SU-DHL-6 (cell line): ENCODE measurements at regions not wholly inside any gene's neighbourhood (a gene's known extent, or its start where the extent isn't known, plus 50 kb on each side); places are given as distances from the start of the nearest gene placed in this dataset.

ENCODE experiments used
- H2AFZ ChIP-seq: fragments of 200-600 bp; sonication (generic); 2 replicates; pipeline ENCODE4 v1.6.1; 2014; ENCODE audit warnings: low read depth, mild to moderate bottlenecking, moderate library complexity, mixed read lengths, antibody characterized with exemption, low read length; ENCODE audit not compliant: severe bottlenecking
- H3F3A ChIP-seq: fragments of 200-600 bp; shearing (Covaris generic); 2 replicates; pipeline ENCODE4 v1.6.0; 2016; ENCODE audit warnings: antibody characterized with exemption, mild to moderate bottlenecking; ENCODE audit not compliant: insufficient read depth
- H3K27ac ChIP-seq: fragments of 200-600 bp; sonication (generic); 2 replicates; pipeline ENCODE4 v1.5.1; 2016; ENCODE audit warnings: low read depth, mild to moderate bottlenecking, low read length, moderate library complexity, mixed read lengths
- H3K27me3 ChIP-seq: fragments of 200-600 bp; sonication (generic), shearing (Covaris generic); 2 replicates; pipeline ENCODE4 v1.6.0; 2014; ENCODE audit warnings: mild to moderate bottlenecking, low read length
- H3K36me3 ChIP-seq: fragments of 200-600 bp; sonication (generic); 2 replicates; pipeline ENCODE4 v1.6.1; 2014; ENCODE audit warnings: mild to moderate bottlenecking, low read length, mixed read lengths
- H3K4me2 ChIP-seq: fragments of 300-600, 200-600 bp; shearing (Covaris generic), sonication (generic); 2 replicates; pipeline ENCODE4 v1.6.0; 2014; ENCODE audit warnings: low read length, low read depth, mild to moderate bottlenecking; ENCODE audit not compliant: poor library complexity, severe bottlenecking
- H3K4me3 ChIP-seq: fragments of 200-600 bp; sonication (generic); 2 replicates; pipeline ENCODE4 v1.5.1; 2014; ENCODE audit warnings: antibody characterized with exemption, low read length, mild to moderate bottlenecking, mixed read lengths; ENCODE audit not compliant: insufficient read depth, poor library complexity, severe bottlenecking
- H3K79me2 ChIP-seq: fragments of 200-600 bp; sonication (generic); 2 replicates; pipeline ENCODE4 v1.6.1; 2014; ENCODE audit warnings: mild to moderate bottlenecking, low read length, moderate library complexity; ENCODE audit not compliant: insufficient read depth
- H3K9ac ChIP-seq: fragments of 200-600 bp; sonication (generic); 2 replicates; pipeline ENCODE4 v1.7.0; 2014; ENCODE audit warnings: mild to moderate bottlenecking, low read length
- H3K9me2 ChIP-seq: fragments of 200-600 bp; sonication (generic); replicated peaks from 2 replicates; pipeline ENCODE4 v1.6.1; 2014; ENCODE audit warnings: low read length; ENCODE audit not compliant: insufficient read depth
- H3K9me3 ChIP-seq: fragments of 200-600 bp; sonication (generic); 2 replicates; pipeline ENCODE4 v1.6.1; 2014; ENCODE audit warnings: low read length, mixed read lengths; ENCODE audit not compliant: insufficient read depth
- H4K20me1 ChIP-seq: fragments of 200-600 bp; sonication (generic); 2 replicates; pipeline ENCODE4 v1.6.1; 2014; ENCODE audit warnings: low read depth, mild to moderate bottlenecking, antibody characterized with exemption, low read length, moderate library complexity, mixed read lengths
- EZH2phosphoT487 ChIP-seq: fragments of 200-600 bp; sonication (generic), shearing (Covaris generic); conservative IDR thresholded peaks from 2 replicates; pipeline ENCODE4 v1.6.1; 2018; ENCODE audit warnings: mild to moderate bottlenecking, antibody characterized with exemption, low read length, moderate library complexity, mixed read lengths
- TF ChIP-seq, protein P1 (sequence below): fragments of 200-600 bp; sonication (generic); IDR thresholded peaks from one replicate; pipeline ENCODE4 v1.5.1; 2017; ENCODE audit warnings: antibody characterized with exemption, mild to moderate bottlenecking, low read length, moderate library complexity; ENCODE audit not compliant: insufficient read depth, poor library complexity, severe bottlenecking

DNA sequence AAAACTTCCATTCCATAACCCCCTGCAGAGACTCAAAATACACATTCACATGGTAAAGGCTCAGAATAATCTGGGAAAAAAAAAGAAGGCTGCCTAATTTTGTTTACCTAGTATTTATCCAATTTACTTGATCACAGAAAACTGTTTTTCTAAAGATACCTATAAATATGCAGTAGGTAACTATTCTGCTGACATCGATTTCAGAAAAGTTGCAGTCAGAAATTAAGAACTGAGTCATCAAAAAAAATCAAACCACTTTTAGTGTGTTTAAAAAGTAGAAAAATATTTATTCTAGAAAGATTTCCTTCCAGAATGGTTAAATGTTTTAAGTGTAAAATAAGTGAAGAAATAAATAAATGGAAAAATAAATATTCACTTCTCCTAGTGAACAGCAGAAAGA, 254.5 kb upstream of the CAND1 start:
- Histone ChIP-seq H2AFZ (no peak overlapping the region), H3K27me3 (no peaks in the 10 kb centered on the region), H3K9ac (no peak overlapping the region), H3K4me3 (no peak overlapping the region), H4K20me1 (no peaks in the 10 kb centered on the region), H3K36me3 (no peaks in the 10 kb centered on the region), H3K79me2 (no peaks in the 10 kb centered on the region), H3K9me2 (no peaks in the 10 kb centered on the region), H3K27ac (no peak overlapping the region), H3F3A (no peaks in the 10 kb centered on the region), H3K4me2 (no peak overlapping the region), H3K9me3 (no peaks in the 10 kb centered on the region)
- TF ChIP-seq, protein P1, sequence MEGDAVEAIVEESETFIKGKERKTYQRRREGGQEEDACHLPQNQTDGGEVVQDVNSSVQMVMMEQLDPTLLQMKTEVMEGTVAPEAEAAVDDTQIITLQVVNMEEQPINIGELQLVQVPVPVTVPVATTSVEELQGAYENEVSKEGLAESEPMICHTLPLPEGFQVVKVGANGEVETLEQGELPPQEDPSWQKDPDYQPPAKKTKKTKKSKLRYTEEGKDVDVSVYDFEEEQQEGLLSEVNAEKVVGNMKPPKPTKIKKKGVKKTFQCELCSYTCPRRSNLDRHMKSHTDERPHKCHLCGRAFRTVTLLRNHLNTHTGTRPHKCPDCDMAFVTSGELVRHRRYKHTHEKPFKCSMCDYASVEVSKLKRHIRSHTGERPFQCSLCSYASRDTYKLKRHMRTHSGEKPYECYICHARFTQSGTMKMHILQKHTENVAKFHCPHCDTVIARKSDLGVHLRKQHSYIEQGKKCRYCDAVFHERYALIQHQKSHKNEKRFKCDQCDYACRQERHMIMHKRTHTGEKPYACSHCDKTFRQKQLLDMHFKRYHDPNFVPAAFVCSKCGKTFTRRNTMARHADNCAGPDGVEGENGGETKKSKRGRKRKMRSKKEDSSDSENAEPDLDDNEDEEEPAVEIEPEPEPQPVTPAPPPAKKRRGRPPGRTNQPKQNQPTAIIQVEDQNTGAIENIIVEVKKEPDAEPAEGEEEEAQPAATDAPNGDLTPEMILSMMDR: no peak
- no peak for TF ChIP-seq EZH2phosphoT487

DNA sequence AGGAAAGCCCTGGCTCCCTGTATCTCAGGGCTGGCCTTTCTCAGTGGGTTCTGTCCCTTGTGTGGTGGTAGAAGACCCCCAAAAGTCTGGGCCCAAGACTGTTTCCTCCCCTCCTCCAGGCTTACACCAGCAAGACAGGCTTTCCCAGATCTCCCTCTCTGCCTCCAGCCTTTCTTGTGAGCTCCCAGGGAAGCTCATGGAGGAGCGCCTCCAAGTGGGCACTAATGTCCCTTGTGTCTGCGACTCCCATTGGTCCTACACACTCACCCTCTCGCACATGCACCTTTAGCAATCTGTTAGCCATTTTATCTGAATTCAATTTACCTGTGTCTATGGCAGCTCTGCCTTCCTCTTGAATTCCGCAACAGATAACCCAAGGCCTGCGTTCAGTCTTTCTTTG, 251.1 kb upstream of the CAND1 start:
- Histone ChIP-seq H3F3A (no peaks in the 10 kb centered on the region), H3K9me2 (no peaks in the 10 kb centered on the region), H3K79me2 (no peaks in the 10 kb centered on the region), H3K36me3 (no peaks in the 10 kb centered on the region), H2AFZ (no peak overlapping the region), H3K4me2 (no peak overlapping the region), H4K20me1 (no peaks in the 10 kb centered on the region), H3K27me3 (no peaks in the 10 kb centered on the region), H3K27ac (no peak overlapping the region), H3K4me3 (no peak overlapping the region), H3K9ac (no peak overlapping the region), H3K9me3 (no peaks in the 10 kb centered on the region)
- no peak for TF ChIP-seq EZH2phosphoT487
- TF ChIP-seq, protein P1: no peak

DNA sequence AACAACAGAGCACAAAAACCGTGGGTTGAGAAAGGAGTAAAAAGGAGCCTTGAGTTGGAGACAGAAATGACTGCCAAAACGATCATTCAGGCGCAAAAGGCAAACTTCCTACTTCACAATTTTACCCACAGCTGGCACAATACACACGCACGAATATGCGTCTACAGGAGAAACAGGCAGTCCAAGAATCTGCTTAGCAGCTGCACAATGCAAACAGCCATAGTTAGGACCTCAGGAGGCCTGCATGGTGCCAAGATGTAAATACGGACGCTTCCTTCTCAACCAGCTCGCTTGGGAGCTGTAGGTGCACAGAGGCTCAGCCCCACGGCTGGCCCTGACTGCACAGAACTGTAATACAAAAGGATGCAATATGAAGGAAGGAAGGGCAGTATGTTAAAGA, 250.1 kb upstream of the CAND1 start:
- H3K9me2 ChIP-seq: no peaks in the 10 kb centered on the region
- H3K9me3 ChIP-seq: no peaks in the 10 kb centered on the region
- no peak overlapping the region for H2AFZ ChIP-seq
- no peaks in the 10 kb centered on the region for H3K27me3 ChIP-seq
- no peak overlapping the region for H3K4me2 ChIP-seq
- H3K27ac ChIP-seq: no peak overlapping the region
- TF ChIP-seq EZH2phosphoT487: no peak
- TF ChIP-seq, protein P1: no peak
- no peaks in the 10 kb centered on the region for H3F3A ChIP-seq
- H3K79me2 ChIP-seq: no peaks in the 10 kb centered on the region
- no peaks in the 10 kb centered on the region for H3K36me3 ChIP-seq
- H3K4me3 ChIP-seq: no peak overlapping the region
- no peaks in the 10 kb centered on the region for H4K20me1 ChIP-seq
- no peak overlapping the region for H3K9ac ChIP-seq

DNA sequence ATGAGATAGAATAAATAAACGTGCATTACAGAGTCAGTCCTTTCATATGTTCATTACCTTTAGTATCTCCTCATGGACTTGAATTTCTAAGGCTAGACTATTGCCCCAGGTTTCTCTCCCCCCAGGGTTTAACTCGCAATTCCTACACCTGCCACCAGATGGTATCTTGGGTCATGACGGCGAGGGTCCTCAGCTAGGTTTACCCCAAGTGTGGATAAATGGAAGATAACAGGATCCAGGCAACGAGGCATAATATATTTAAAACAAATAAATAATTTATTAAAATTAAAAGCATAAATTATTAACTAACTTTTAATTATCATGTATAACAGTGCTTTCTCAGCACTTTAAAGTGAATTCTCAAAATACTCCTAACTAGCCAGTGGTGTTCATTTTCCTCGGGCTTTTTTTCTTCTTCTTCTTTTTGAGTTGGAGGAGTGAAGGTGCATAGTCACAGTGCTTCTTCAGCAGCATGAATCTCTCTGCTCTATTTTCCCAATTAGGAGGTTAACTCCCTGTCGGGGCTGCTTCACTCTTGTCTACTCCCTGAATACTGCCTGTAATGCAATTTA, 243.5 kb upstream of the CAND1 start:
- H3K4me3 ChIP-seq: no peak overlapping the region
- H3K9me2 ChIP-seq: no peaks in the 10 kb centered on the region
- H3F3A ChIP-seq: no peaks in the 10 kb centered on the region
- H4K20me1 ChIP-seq: no peaks in the 10 kb centered on the region
- H3K79me2 ChIP-seq: no peaks in the 10 kb centered on the region
- no peaks in the 10 kb centered on the region for H3K36me3 ChIP-seq
- no peak for TF ChIP-seq EZH2phosphoT487
- TF ChIP-seq, protein P1: peak; percentile 58
- no peak overlapping the region for H2AFZ ChIP-seq
- H3K9me3 ChIP-seq: no peaks in the 10 kb centered on the region
- no peak overlapping the region for H3K4me2 ChIP-seq
- H3K9ac ChIP-seq: no peak overlapping the region
- H3K27me3 ChIP-seq: no peaks in the 10 kb centered on the region
- H3K27ac ChIP-seq: no peak overlapping the region
